HCT116 (cell line): ENCODE measurements at regions not wholly inside any gene's neighbourhood (a gene's known extent, or its start where the extent isn't known, plus 50 kb on each side); places are given as distances from the start of the nearest gene placed in this dataset.

Experiments
- ATAC-seq: fragments of 200-7000 bp; cut with Tn5 transposase; 2 replicates; pipeline ENCODE4 v1.9.1; 2020; ENCODE audit warnings: mild to moderate bottlenecking, moderate library complexity
- BruUV-seq: library from RNA; stranded (reverse); fragments of 400-500 nt; replicated peaks from 2 replicates; lab custom pipeline; 2021; lab: Mats Ljungman, UMichigan
- CTCF ChIA-PET: fragments of 300-600 bp; sonication (Branson Sonifier 250); formaldehyde crosslinking; loops from one replicate; lab custom pipeline; 2021; ENCODE audit warnings: antibody characterized with exemption; lab: Charles Lee
- POLR2A ChIA-PET: fragments of 300-600, 350-600 bp; sonication (Branson Sonifier 250); formaldehyde crosslinking; loops from one replicate; lab custom pipeline; 2021; ENCODE audit warnings: antibody characterized with exemption; lab: Charles Lee
- RAD21 ChIA-PET, 2 experiments: fragments of 300-600 bp; sonication (Branson Sonifier 250); formaldehyde crosslinking; loops; one replicate each; lab custom pipeline; 2023; ENCODE audit warnings: low total read pairs in 2 of 2; ENCODE audit not compliant: uncharacterized antibody in 2 of 2, unreplicated experiment in 2 of 2, low non-redundant PET in 1 of 2; lab: Charles Lee
- DNase-seq: peaks from one replicate; pipeline ENCODE4 v3.0.0-alpha.2; 2010; ENCODE audit warnings: low read depth, low spot score
- H2AFZ ChIP-seq: fragments of 200-600 bp; shearing (Covaris generic), sonication (generic); 2 replicates; pipeline ENCODE4 v1.6.1; 2017; ENCODE audit warnings: low read depth, mixed run types, mixed read lengths, antibody characterized with exemption, low read length; ENCODE audit not compliant: poor library complexity, severe bottlenecking
- H3K27ac ChIP-seq: 2 replicates; pipeline ENCODE4 v1.5.1; 2012; ENCODE audit warnings: low read depth, low read length
- H3K27me3 ChIP-seq: fragments of 200-600 bp; sonication (generic); 2 replicates; pipeline ENCODE4 v1.6.1; 2016; ENCODE audit warnings: mixed run types, low read length, mixed read lengths; ENCODE audit not compliant: insufficient read depth
- H3K36me3 ChIP-seq, 2 experiments: fragments of 200-500 bp in 1 of 2; fragments of 200-600 bp in 1 of 2; sonication (Bioruptor generic) in 1 of 2; sonication (generic) in 1 of 2; 2 replicates each; pipeline versions ENCODE4 v1.5.1 to v1.6.1; 2014 to 2016; ENCODE audit warnings: low read length in 2 of 2, inconsistent platforms in 1 of 2, mixed read lengths in 1 of 2, mixed run types in 1 of 2; ENCODE audit not compliant: insufficient read depth in 2 of 2, control insufficient read depth in 1 of 2
- H3K4me1 ChIP-seq, 2 experiments: fragments of 200-600 bp in 1 of 2; sonication (generic) in 1 of 2; 2 replicates each; pipeline versions ENCODE4 v1.5.1 to v1.6.1; 2012 to 2017; ENCODE audit warnings: low read length in 2 of 2, inconsistent platforms in 1 of 2, mild to moderate bottlenecking in 1 of 2, mixed read lengths in 1 of 2, mixed run types in 1 of 2, moderate library complexity in 1 of 2; ENCODE audit not compliant: insufficient read depth in 2 of 2, control insufficient read depth in 1 of 2
- H3K4me2 ChIP-seq: fragments of 200-600 bp; sonication (generic); 2 replicates; pipeline ENCODE4 v1.6.1; 2017; ENCODE audit warnings: mixed run types, low read length, mixed read lengths
- H3K4me3 ChIP-seq, 2 experiments: fragments of 200-600 bp in 1 of 2; sonication (generic) in 1 of 2; replicated peaks in 1 of 2; 2 replicates each; pipeline ENCODE4 v1.5.1; 2011 to 2016; ENCODE audit warnings: low read length in 2 of 2, control low read depth in 1 of 2, low read depth in 1 of 2, mild to moderate bottlenecking in 1 of 2, mixed read lengths in 1 of 2, mixed run types in 1 of 2
- H3K79me2 ChIP-seq: fragments of 200-600 bp; sonication (generic); 2 replicates; pipeline ENCODE4 v1.6.1; 2017; ENCODE audit warnings: mild to moderate bottlenecking, mixed run types, low read length, moderate library complexity, mixed read lengths; ENCODE audit not compliant: insufficient read depth
- H3K9ac ChIP-seq: fragments of 200-600 bp; sonication (generic); 2 replicates; pipeline ENCODE4 v1.6.1; 2016; ENCODE audit warnings: low read length, mixed read lengths
- H3K9me2 ChIP-seq: fragments of 200-600 bp; sonication (generic), shearing (Covaris generic); 2 replicates; pipeline ENCODE4 v1.6.1; 2017; ENCODE audit warnings: mixed run types, mild to moderate bottlenecking, moderate library complexity; ENCODE audit not compliant: insufficient read depth
- H3K9me3 ChIP-seq, 2 experiments: fragments of 200-500 bp in 1 of 2; fragments of 200-600 bp in 1 of 2; sonication (Bioruptor generic) in 1 of 2; sonication (generic) in 1 of 2; 2 replicates each; pipeline ENCODE4 v1.6.1; 2014 to 2017; ENCODE audit warnings: low read length in 2 of 2, mixed read lengths in 2 of 2, inconsistent platforms in 1 of 2, low read depth in 1 of 2, mild to moderate bottlenecking in 1 of 2, mixed run types in 1 of 2, moderate library complexity in 1 of 2; ENCODE audit not compliant: control insufficient read depth in 1 of 2, insufficient read depth in 1 of 2
- H4K20me1 ChIP-seq: fragments of 200-600 bp; sonication (generic), shearing (Covaris generic); 2 replicates; pipeline ENCODE4 v1.6.1; 2017; ENCODE audit warnings: mixed run types, mild to moderate bottlenecking, moderate library complexity; ENCODE audit not compliant: insufficient read depth
- CBX3 ChIP-seq: IDR thresholded peaks from 2 replicates; pipeline ENCODE4 v1.6.1; 2012; ENCODE audit warnings: low read depth
- CEBPB ChIP-seq: IDR thresholded peaks from 2 replicates; pipeline ENCODE4 v1.6.1; 2012; ENCODE audit warnings: low read depth
- EGR1 ChIP-seq: IDR thresholded peaks from 2 replicates; pipeline ENCODE4 v1.6.1; 2012; ENCODE audit warnings: low read depth
- ELF1 ChIP-seq: IDR thresholded peaks from 2 replicates; pipeline ENCODE4 v1.6.1; 2012; ENCODE audit warnings: low read depth, borderline replicate concordance
- EZH2phosphoT487 ChIP-seq: fragments of 200-600 bp; IDR thresholded peaks from 2 replicates; pipeline ENCODE4 v1.6.1; 2018; ENCODE audit warnings: antibody characterized with exemption, borderline replicate concordance
- FOSL1 ChIP-seq: IDR thresholded peaks from 2 replicates; pipeline ENCODE4 v1.6.1; 2012; ENCODE audit warnings: low read depth
- JUND ChIP-seq: IDR thresholded peaks from 2 replicates; pipeline ENCODE4 v1.6.1; 2012
- POLR2A ChIP-seq: IDR thresholded peaks from 2 replicates; pipeline ENCODE4 v1.7.0; 2011; ENCODE audit warnings: borderline replicate concordance; ENCODE audit not compliant: insufficient read depth, insufficient read length; ENCODE audit errors: extremely low read depth
- POLR2AphosphoS5 ChIP-seq: IDR thresholded peaks from 2 replicates; pipeline ENCODE4 v1.6.1; 2011; ENCODE audit warnings: mild to moderate bottlenecking, low read depth, low read length, moderate library complexity
- RAD21 ChIP-seq: IDR thresholded peaks from 2 replicates; pipeline ENCODE4 v1.6.1; 2012; ENCODE audit warnings: low read depth, mild to moderate bottlenecking
- SP1 ChIP-seq: IDR thresholded peaks from 2 replicates; pipeline ENCODE4 v1.6.1; 2012; ENCODE audit warnings: low read depth
- SRF ChIP-seq: IDR thresholded peaks from 2 replicates; pipeline ENCODE4 v1.6.1; 2012; ENCODE audit warnings: low read depth
- TCF7L2 ChIP-seq: IDR thresholded peaks from 2 replicates; pipeline ENCODE4 v1.7.0; 2011; ENCODE audit warnings: borderline replicate concordance, inconsistent platforms; ENCODE audit not compliant: insufficient read depth, insufficient read length; ENCODE audit errors: extremely low read depth
- ZFX ChIP-seq: fragments of 450-650 bp; IDR thresholded peaks from 2 replicates; pipeline ENCODE4 v1.6.1; 2017
- ZNF274 ChIP-seq: fragments of 200-500 bp; sonication (Bioruptor generic); IDR thresholded peaks from 2 replicates; pipeline ENCODE4 v1.6.1; 2014; ENCODE audit warnings: mild to moderate bottlenecking, low read depth, low read length, inconsistent platforms
- intact Hi-C: fragments of 100-400 bp; cut with micrococcal nuclease; formaldehyde crosslinking; loops from 2 replicates; pipeline ENCODE4 v1.10.0; 2022
- TF ChIP-seq, protein P1 (sequence below): IDR thresholded peaks from 2 replicates; pipeline ENCODE4 v1.6.1; 2011; ENCODE audit warnings: mild to moderate bottlenecking, low read length, moderate library complexity; ENCODE audit not compliant: insufficient replicate concordance; ENCODE audit errors: extremely low read depth
- TF ChIP-seq, protein P2 (sequence below): IDR thresholded peaks from 2 replicates; pipeline ENCODE4 v1.6.1; 2012
- TF ChIP-seq, protein P3 (sequence below), 3 experiments: fragments of 200-600 bp in 1 of 3; sonication (generic) in 1 of 3; IDR thresholded peaks in 2 of 3; conservative IDR thresholded peaks in 1 of 3; 2 replicates each; pipeline ENCODE4 v1.5.1; 2012 to 2017; ENCODE audit warnings: low read depth in 2 of 3, low read length in 2 of 3, antibody characterized with exemption in 1 of 3, borderline replicate concordance in 1 of 3, control low read depth in 1 of 3, mild to moderate bottlenecking in 1 of 3, mixed read lengths in 1 of 3, mixed run types in 1 of 3, moderate library complexity in 1 of 3; ENCODE audit not compliant: insufficient read depth in 1 of 3
- TF ChIP-seq, protein P4 (sequence below): IDR thresholded peaks from 2 replicates; pipeline ENCODE4 v1.6.1; 2012

DNA sequence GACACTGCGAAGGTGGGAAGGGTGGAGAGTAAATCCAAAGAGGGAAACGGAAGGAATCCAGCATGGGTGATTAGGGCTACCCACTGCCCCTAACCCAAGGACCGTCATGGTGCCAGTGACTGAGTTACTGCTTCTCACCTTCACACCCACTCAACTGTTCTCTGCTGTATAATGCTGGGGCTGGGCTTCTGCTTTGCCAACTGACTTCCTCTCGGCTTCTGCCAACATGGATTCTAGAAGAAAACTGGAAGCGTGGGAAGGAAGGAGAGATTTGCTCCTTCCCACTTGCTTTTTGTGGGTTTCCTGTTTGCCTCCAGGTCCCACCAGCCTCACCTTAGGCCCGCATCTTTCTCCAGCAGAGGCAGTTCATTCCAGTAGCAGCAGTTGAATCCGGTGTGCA, 153.5 kb upstream of the RAI14 start (continued):
- TF ChIP-seq, protein P1, sequence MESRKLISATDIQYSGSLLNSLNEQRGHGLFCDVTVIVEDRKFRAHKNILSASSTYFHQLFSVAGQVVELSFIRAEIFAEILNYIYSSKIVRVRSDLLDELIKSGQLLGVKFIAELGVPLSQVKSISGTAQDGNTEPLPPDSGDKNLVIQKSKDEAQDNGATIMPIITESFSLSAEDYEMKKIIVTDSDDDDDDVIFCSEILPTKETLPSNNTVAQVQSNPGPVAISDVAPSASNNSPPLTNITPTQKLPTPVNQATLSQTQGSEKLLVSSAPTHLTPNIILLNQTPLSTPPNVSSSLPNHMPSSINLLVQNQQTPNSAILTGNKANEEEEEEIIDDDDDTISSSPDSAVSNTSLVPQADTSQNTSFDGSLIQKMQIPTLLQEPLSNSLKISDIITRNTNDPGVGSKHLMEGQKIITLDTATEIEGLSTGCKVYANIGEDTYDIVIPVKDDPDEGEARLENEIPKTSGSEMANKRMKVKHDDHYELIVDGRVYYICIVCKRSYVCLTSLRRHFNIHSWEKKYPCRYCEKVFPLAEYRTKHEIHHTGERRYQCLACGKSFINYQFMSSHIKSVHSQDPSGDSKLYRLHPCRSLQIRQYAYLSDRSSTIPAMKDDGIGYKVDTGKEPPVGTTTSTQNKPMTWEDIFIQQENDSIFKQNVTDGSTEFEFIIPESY: no peak
- TF ChIP-seq ELF1 (no peak), EZH2phosphoT487 (no peak)
- TF ChIP-seq, protein P2, sequence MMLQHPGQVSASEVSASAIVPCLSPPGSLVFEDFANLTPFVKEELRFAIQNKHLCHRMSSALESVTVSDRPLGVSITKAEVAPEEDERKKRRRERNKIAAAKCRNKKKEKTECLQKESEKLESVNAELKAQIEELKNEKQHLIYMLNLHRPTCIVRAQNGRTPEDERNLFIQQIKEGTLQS: no peak

DNA sequence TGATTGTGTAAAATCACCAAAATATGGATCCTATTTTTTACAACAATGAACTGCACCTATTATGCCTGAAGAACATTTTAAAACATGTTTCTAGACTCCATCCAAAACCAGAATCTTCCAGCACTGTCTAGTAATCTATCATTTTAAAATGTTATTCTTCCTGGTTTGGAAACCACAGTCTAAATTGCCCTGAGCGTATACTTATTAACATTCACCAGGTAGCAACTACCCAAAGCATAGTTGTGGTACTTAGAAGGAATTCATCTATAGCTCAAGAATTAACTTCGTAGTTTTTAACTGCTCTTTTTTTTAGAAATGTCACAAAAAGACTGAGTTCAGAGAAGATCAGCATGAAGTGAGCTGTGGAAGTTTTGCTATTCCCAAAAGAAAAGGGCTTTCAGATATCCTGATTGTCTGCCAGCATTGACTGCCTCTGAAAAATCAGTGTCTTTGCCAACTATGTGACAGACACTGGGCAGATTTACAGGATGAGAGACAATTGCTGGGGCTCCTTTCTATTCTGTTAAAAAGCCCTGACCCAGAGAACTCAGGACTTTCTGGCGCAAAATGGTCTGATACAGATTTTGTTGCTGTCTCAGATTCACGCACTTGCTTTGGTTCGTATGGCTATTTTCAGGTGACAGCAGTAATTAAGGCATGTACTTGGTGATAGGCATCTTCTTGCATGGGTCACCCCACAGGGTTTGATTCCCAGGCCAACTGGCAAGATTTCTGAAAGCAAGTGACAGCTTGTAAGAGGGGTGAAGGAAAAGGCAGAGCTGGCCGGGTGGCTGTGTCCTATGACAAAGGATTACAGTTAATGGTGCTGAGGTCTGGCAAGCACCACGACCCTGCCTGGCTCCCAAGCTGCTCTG, 152.5 kb upstream of the RAI14 start:
- no peaks in the 10 kb centered on the region for H3K9me2 ChIP-seq
- H3K36me3 ChIP-seq: no peaks in the 10 kb centered on the region
- H3K27ac ChIP-seq: no peak overlapping the region
- ChIA-PET POLR2A (no interaction called here), RAD21 (no interaction called here), CTCF (no interaction called here)
- peaks cover 0 to 6% of the 10 kb centered on the region in 2 experiments; a peak in 2 of 4 replicates for H3K4me1 ChIP-seq
- no peak overlapping the region for H2AFZ ChIP-seq
- H4K20me1 ChIP-seq: no peaks in the 10 kb centered on the region
- no peak overlapping the region for H3K4me2 ChIP-seq
- DNase-seq (no peak), ATAC-seq (no peak)
- no peaks in the 10 kb centered on the region for H3K27me3 ChIP-seq
- no peaks in the 10 kb centered on the region for H3K79me2 ChIP-seq
- intact Hi-C loops: no loop called here
- no peak overlapping the region for H3K9ac ChIP-seq
- BruUV-seq: no TSS peak
- no peaks in the 10 kb centered on the region for H3K9me3 ChIP-seq
- no peak overlapping the region for H3K4me3 ChIP-seq
- TF ChIP-seq SP1 (no peak), ZFX (no peak), POLR2AphosphoS5 (no peak), SRF (no peak), EGR1 (no peak), TCF7L2 (no peak), JUND (no peak), ZNF274 (no peak), POLR2A (no peak), CEBPB (no peak), CBX3 (no peak), FOSL1 (no peak), RAD21 (no peak)
- TF ChIP-seq, protein P3, sequence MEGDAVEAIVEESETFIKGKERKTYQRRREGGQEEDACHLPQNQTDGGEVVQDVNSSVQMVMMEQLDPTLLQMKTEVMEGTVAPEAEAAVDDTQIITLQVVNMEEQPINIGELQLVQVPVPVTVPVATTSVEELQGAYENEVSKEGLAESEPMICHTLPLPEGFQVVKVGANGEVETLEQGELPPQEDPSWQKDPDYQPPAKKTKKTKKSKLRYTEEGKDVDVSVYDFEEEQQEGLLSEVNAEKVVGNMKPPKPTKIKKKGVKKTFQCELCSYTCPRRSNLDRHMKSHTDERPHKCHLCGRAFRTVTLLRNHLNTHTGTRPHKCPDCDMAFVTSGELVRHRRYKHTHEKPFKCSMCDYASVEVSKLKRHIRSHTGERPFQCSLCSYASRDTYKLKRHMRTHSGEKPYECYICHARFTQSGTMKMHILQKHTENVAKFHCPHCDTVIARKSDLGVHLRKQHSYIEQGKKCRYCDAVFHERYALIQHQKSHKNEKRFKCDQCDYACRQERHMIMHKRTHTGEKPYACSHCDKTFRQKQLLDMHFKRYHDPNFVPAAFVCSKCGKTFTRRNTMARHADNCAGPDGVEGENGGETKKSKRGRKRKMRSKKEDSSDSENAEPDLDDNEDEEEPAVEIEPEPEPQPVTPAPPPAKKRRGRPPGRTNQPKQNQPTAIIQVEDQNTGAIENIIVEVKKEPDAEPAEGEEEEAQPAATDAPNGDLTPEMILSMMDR (IDR thresholded peaks at IDR 0.05 in 2 of 3, conservative IDR thresholded peaks at IDR 0.05 in 1 of 3; ENCODE audit: borderline replicate concordance in 1 of 3, insufficient read depth in 1 of 3, low read depth in 2 of 3, low read length in 2 of 3): no peak
- TF ChIP-seq, protein P4, sequence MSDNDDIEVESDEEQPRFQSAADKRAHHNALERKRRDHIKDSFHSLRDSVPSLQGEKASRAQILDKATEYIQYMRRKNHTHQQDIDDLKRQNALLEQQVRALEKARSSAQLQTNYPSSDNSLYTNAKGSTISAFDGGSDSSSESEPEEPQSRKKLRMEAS: no peak
- TF ChIP-seq, protein P1: no peak
